ENCODE measurements at regions not wholly inside any gene's neighbourhood (a gene's known extent, or its start where the extent isn't known, plus 50 kb on each side); places are given as distances from the start of the nearest gene placed in this dataset.
A peak's percentile ranks its signal among the peaks of the same experiment; 100 is the strongest.

GRCh38 chr15:22665059-22665702, 121.3 kb upstream of the NIPA1 start (continued):
- TF ChIP-seq HMGXB4 (CRISPR knock-in tag; IDR thresholded peaks at IDR 0.05; ENCODE audit: borderline replicate concordance in 1 of 2, low read depth in 1 of 2) (peak in 1 of 2 experiments; percentile 78; a peak in 2 of 4 replicates), GABPB1 (CRISPR knock-in tag; IDR thresholded peaks at IDR 0.05) (peak; percentile 58), ELF3 (CRISPR knock-in tag; IDR thresholded peaks at IDR 0.05) (peak; percentile 76), KLF16 (CRISPR knock-in tag; IDR thresholded peaks at IDR 0.05) (peak in 1 of 2 experiments; percentile 62; a peak in 1 of 4 replicates), MED1 (CRISPR knock-in tag; IDR thresholded peaks at IDR 0.05) (peak; percentile 93), KMT2A (CRISPR knock-in tag; IDR thresholded peaks at IDR 0.05) (peak; percentile 84), KDM6A (CRISPR knock-in tag; IDR thresholded peaks at IDR 0.05; ENCODE audit: low read depth) (peak; percentile 56; the same call in 1 of the 2 replicates), ZNF687 (CRISPR knock-in tag; IDR thresholded peaks at IDR 0.05) (peak; percentile 50), MXD3 (CRISPR knock-in tag; IDR thresholded peaks at IDR 0.05) (peak; percentile 61; the same call in 1 of the 2 replicates), ARID4A (CRISPR knock-in tag; IDR thresholded peaks at IDR 0.05; ENCODE audit: borderline replicate concordance) (peak; percentile 16; the same call in 1 of the 2 replicates), ATF4 (CRISPR knock-in tag; IDR thresholded peaks at IDR 0.05) (peak in 1 of 2 experiments; percentile 42; a peak in 1 of 4 replicates), SALL1 (CRISPR knock-in tag; IDR thresholded peaks at IDR 0.05) (peak; percentile 70), PATZ1 (CRISPR knock-in tag; IDR thresholded peaks at IDR 0.05) (peak; percentile 24; the same call in 1 of the 2 replicates), GATAD1 (CRISPR knock-in tag; IDR thresholded peaks at IDR 0.05) (peak; percentile 49; the same call in 1 of the 2 replicates)
